ENCODE measurements at regions not wholly inside any gene's neighbourhood (a gene's known extent, or its start where the extent isn't known, plus 50 kb on each side); places are given as distances from the start of the nearest gene placed in this dataset.
"Not testable (repeated sequence)": the region's sequence is repeated elsewhere in the genome, so short reads cannot be mapped to it uniquely, and the experiment has no call there.

- Histone ChIP-seq H3K9me3 (ENCODE audit: low read length) (no peaks in the 10 kb centered on the region), H3K4me2 (ENCODE audit: low read length) (no peak overlapping the region), H3F3A (ENCODE audit: insufficient read depth, low read length, poor library complexity, severe bottlenecking) (no peaks in the 10 kb centered on the region), H4K20me1 (ENCODE audit: insufficient read depth) (no peaks in the 10 kb centered on the region), H3K36me3 (ENCODE audit: insufficient read depth, low read length) (no peaks in the 10 kb centered on the region), H3K27ac (ENCODE audit: low read length) (no peak overlapping the region), H2AFZ (ENCODE audit: low read depth, low read length) (no peak overlapping the region), H3K79me2 (replicated peaks; ENCODE audit: insufficient read depth, low read length) (no peaks in the 10 kb centered on the region), H3K27me3 (ENCODE audit: insufficient read depth, low read depth, low read length) (no peaks in the 10 kb centered on the region), H3K9ac (ENCODE audit: low read length) (no peak overlapping the region), H3K4me3 (ENCODE audit: low read length) (no peak overlapping the region), H3K9me2 (ENCODE audit: insufficient read depth, low read length) (no peaks in the 10 kb centered on the region)
- TF ChIP-seq POLR2AphosphoS5 (IDR thresholded peaks at IDR 0.05) (no peak), SMC3 (conservative IDR thresholded peaks at IDR 0.05; ENCODE audit: poor library complexity) (no peak), EZH2 (IDR thresholded peaks at IDR 0.05; ENCODE audit: borderline replicate concordance, insufficient read depth, low read length, poor library complexity, severe bottlenecking) (no peak), EP300 (conservative IDR thresholded peaks at IDR 0.05; ENCODE audit: poor library complexity, severe bottlenecking) (no peak), CTCF (IDR thresholded peaks at IDR 0.05; ENCODE audit: poor library complexity, severe bottlenecking) (no peak), REST (IDR thresholded peaks at IDR 0.05; ENCODE audit: borderline replicate concordance) (no peak), TAF1 (IDR thresholded peaks at IDR 0.05; ENCODE audit: low read depth) (no peak), RAD21 (conservative IDR thresholded peaks at IDR 0.05) (no peak), MXI1 (conservative IDR thresholded peaks at IDR 0.05; ENCODE audit: poor library complexity, severe bottlenecking) (no peak)
Observed at GRCh38 chr5:163276466-163276865, 160.9 kb upstream of the CCNG1 start.

GRCh38 chr5:163280897-163281296 lies 156.5 kb upstream of the CCNG1 start:
- not testable (repeated sequence) for H3K9me2 ChIP-seq (ENCODE audit: insufficient read depth, low read length); H3K79me2 ChIP-seq (replicated peaks; ENCODE audit: insufficient read depth, low read length); H3K27me3 ChIP-seq (ENCODE audit: insufficient read depth, low read depth, low read length); H3K4me3 ChIP-seq (ENCODE audit: low read length); H3F3A ChIP-seq (ENCODE audit: insufficient read depth, low read length, poor library complexity, severe bottlenecking); H3K9me3 ChIP-seq (ENCODE audit: low read length); H3K36me3 ChIP-seq (ENCODE audit: insufficient read depth, low read length); H2AFZ ChIP-seq (ENCODE audit: low read depth, low read length); H4K20me1 ChIP-seq (ENCODE audit: insufficient read depth); H3K9ac ChIP-seq (ENCODE audit: low read length); H3K4me2 ChIP-seq (ENCODE audit: low read length); H3K27ac ChIP-seq (ENCODE audit: low read length)

- Histone ChIP-seq H3K36me3 (ENCODE audit: insufficient read depth, low read length) (no peaks in the 10 kb centered on the region), H3K27ac (ENCODE audit: low read length) (no peak overlapping the region), H3K9me2 (ENCODE audit: insufficient read depth, low read length) (no peaks in the 10 kb centered on the region), H3K4me2 (ENCODE audit: low read length) (no peak overlapping the region), H3K4me3 (ENCODE audit: low read length) (no peak overlapping the region), H2AFZ (ENCODE audit: low read depth, low read length) (no peak overlapping the region), H3K9me3 (ENCODE audit: low read length) (no peaks in the 10 kb centered on the region), H3K79me2 (replicated peaks; ENCODE audit: insufficient read depth, low read length) (no peaks in the 10 kb centered on the region), H3F3A (ENCODE audit: insufficient read depth, low read length, poor library complexity, severe bottlenecking) (no peaks in the 10 kb centered on the region), H3K27me3 (ENCODE audit: insufficient read depth, low read depth, low read length) (no peaks in the 10 kb centered on the region), H3K9ac (ENCODE audit: low read length) (no peak overlapping the region), H4K20me1 (ENCODE audit: insufficient read depth) (no peaks in the 10 kb centered on the region)
- TF ChIP-seq TAF1 (IDR thresholded peaks at IDR 0.05; ENCODE audit: low read depth) = no peak
- TF ChIP-seq CTCF (IDR thresholded peaks at IDR 0.05; ENCODE audit: poor library complexity, severe bottlenecking) = no peak
- no peak for TF ChIP-seq RAD21 (conservative IDR thresholded peaks at IDR 0.05)
- no peak for TF ChIP-seq SMC3 (conservative IDR thresholded peaks at IDR 0.05; ENCODE audit: poor library complexity)
- no peak for TF ChIP-seq MXI1 (conservative IDR thresholded peaks at IDR 0.05; ENCODE audit: poor library complexity, severe bottlenecking)
- no peak for TF ChIP-seq EP300 (conservative IDR thresholded peaks at IDR 0.05; ENCODE audit: poor library complexity, severe bottlenecking)
- no peak for TF ChIP-seq REST (IDR thresholded peaks at IDR 0.05; ENCODE audit: borderline replicate concordance)
- TF ChIP-seq POLR2AphosphoS5 (IDR thresholded peaks at IDR 0.05) = no peak
- no peak for TF ChIP-seq EZH2 (IDR thresholded peaks at IDR 0.05; ENCODE audit: borderline replicate concordance, insufficient read depth, low read length, poor library complexity, severe bottlenecking)
Observed at GRCh38 chr5:163281512-163281911, 155.9 kb upstream of the CCNG1 start.

All from neural cell (in vitro differentiated cells).